ENCODE measurements at regions not wholly inside any gene's neighbourhood (a gene's known extent, or its start where the extent isn't known, plus 50 kb on each side); places are given as distances from the start of the nearest gene placed in this dataset.
"Not testable (repeated sequence)": the region's sequence is repeated elsewhere in the genome, so short reads cannot be mapped to it uniquely, and the experiment has no call there.

GRCh38 chr20:59460352-59460751, 144.0 kb upstream of the PHACTR3 start:
- DNase-seq (ENCODE audit: low read depth): no peak

- no peak for DNase-seq (ENCODE audit: low read depth)
Measured at GRCh38 chr20:59461526-59461925, 142.8 kb upstream of the PHACTR3 start.

- no peak for DNase-seq (ENCODE audit: low read depth)
Measured at GRCh38 chr20:59462249-59462648, 142.1 kb upstream of the PHACTR3 start.

GRCh38 chr20:59463541-59463940, 140.8 kb upstream of the PHACTR3 start:
- no peak for DNase-seq (ENCODE audit: low read depth)

GRCh38 chr20:59466107-59466815, 138.1 kb upstream of the PHACTR3 start:
- DNase-seq (ENCODE audit: low read depth): no peak

GRCh38 chr20:59468831-59469230, 135.5 kb upstream of the PHACTR3 start:
- no peak for DNase-seq (ENCODE audit: low read depth)

GRCh38 chr20:59469267-59470252, 134.8 kb upstream of the PHACTR3 start:
- no peak for DNase-seq (ENCODE audit: low read depth)

- DNase-seq (ENCODE audit: low read depth): no peak
Measured at GRCh38 chr20:59470521-59470920, 133.8 kb upstream of the PHACTR3 start.

- no peak for DNase-seq (ENCODE audit: low read depth)
Measured at GRCh38 chr20:59471653-59472421, 132.5 kb upstream of the PHACTR3 start.

- DNase-seq (ENCODE audit: low read depth): no peak
Measured at GRCh38 chr20:59473742-59474141, 130.6 kb upstream of the PHACTR3 start.

- DNase-seq (ENCODE audit: low read depth): no peak
Measured at GRCh38 chr20:59481067-59481466, 123.3 kb upstream of the PHACTR3 start.

GRCh38 chr20:59481477-59482018, 122.8 kb upstream of the PHACTR3 start:
- no peak for DNase-seq (ENCODE audit: low read depth)

GRCh38 chr20:59482351-59483187, 121.8 kb upstream of the PHACTR3 start:
- DNase-seq (ENCODE audit: low read depth): no peak

- no peak for DNase-seq (ENCODE audit: low read depth)
Measured at GRCh38 chr20:59483481-59483880, 120.9 kb upstream of the PHACTR3 start.

- no peak for DNase-seq (ENCODE audit: low read depth)
Measured at GRCh38 chr20:59484228-59484627, 120.1 kb upstream of the PHACTR3 start.

- DNase-seq (ENCODE audit: low read depth): no peak
Measured at GRCh38 chr20:59485576-59486454, 118.5 kb upstream of the PHACTR3 start.

- DNase-seq (ENCODE audit: low read depth): not testable (repeated sequence)
Measured at GRCh38 chr20:59488459-59488858, 115.9 kb upstream of the PHACTR3 start.

GRCh38 chr20:59490196-59491004, 113.9 kb upstream of the PHACTR3 start:
- not testable (repeated sequence) for DNase-seq (ENCODE audit: low read depth)

- DNase-seq (ENCODE audit: low read depth): no peak
Measured at GRCh38 chr20:59491884-59492283, 112.5 kb upstream of the PHACTR3 start.

All from iris pigment epithelial cell (primary cell).